GM13977 (cell line): ENCODE measurements at regions not wholly inside any gene's neighbourhood (a gene's known extent, or its start where the extent isn't known, plus 50 kb on each side); places are given as distances from the start of the nearest gene placed in this dataset.
"Not testable (repeated sequence)": the region's sequence is repeated elsewhere in the genome, so short reads cannot be mapped to it uniquely, and the experiment has no call there.

Experiments used
- DNase-seq: peaks from one replicate; pipeline ENCODE4 v3.0.0; 2012; ENCODE audit warnings: low spot score
- in situ Hi-C: fragments of 300-500 bp; cut with MboI; formaldehyde crosslinking; loops from one replicate; pipeline ENCODE4 v1.12.0; 2022; ENCODE audit warnings: low sequenced_read_pairs, low pct_unique_long_range_greater_than_20kb, mixed read lengths, inconsistent platforms; ENCODE audit not compliant: unreplicated experiment
- TF ChIP-seq, protein P1 (sequence below): IDR thresholded peaks from 2 replicates; pipeline ENCODE4 v1.5.1; 2012; ENCODE audit warnings: mild to moderate bottlenecking, control low read depth; ENCODE audit not compliant: insufficient read depth; ENCODE audit errors: extremely low read depth, missing control alignments

DNA sequence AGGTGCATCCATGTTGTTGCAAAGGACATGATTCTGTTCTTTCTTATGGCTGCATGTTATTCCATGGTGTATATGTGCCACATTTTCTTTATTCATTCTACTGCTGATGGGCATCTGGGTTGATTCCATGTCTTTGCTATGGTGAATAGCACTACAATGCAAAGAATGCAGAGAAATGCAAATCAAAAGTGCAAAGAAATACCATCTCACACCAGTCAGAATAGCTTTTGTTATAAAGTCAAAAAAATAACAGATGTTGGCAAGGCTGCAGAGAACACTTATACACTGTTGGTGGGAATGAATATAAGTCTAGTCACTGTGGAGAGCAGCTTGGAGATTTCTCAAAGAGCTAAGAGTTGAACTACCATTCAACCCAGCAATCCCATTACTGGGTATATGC, 99.2 kb downstream of the DHRS2 start:
- no peak for DNase-seq
- TF ChIP-seq, protein P1, sequence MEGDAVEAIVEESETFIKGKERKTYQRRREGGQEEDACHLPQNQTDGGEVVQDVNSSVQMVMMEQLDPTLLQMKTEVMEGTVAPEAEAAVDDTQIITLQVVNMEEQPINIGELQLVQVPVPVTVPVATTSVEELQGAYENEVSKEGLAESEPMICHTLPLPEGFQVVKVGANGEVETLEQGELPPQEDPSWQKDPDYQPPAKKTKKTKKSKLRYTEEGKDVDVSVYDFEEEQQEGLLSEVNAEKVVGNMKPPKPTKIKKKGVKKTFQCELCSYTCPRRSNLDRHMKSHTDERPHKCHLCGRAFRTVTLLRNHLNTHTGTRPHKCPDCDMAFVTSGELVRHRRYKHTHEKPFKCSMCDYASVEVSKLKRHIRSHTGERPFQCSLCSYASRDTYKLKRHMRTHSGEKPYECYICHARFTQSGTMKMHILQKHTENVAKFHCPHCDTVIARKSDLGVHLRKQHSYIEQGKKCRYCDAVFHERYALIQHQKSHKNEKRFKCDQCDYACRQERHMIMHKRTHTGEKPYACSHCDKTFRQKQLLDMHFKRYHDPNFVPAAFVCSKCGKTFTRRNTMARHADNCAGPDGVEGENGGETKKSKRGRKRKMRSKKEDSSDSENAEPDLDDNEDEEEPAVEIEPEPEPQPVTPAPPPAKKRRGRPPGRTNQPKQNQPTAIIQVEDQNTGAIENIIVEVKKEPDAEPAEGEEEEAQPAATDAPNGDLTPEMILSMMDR, result no peak
- in situ Hi-C loops, result no loop called here

DNA sequence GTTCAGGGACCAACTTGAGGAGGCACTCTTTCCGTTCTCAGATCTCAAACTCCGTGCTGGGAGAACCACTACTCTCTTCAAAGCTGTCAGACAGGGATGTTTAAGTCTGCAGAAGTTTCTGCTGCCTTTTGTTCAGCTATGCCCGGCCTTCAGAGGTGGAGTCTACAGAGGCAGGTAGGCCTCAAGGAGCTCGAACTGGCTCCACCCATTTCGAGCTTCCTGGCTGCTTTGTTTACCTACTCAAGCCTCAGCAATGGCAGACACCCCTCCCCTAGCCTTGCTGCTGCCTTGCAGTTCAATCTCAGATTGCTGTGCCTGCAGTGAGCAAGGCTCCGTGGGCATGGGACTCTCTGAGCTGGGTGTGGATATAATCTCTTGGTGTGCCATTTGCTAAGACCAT, 108.2 kb downstream of the DHRS2 start:
- in situ Hi-C loops, DNase-seq: not testable (repeated sequence)

DNA sequence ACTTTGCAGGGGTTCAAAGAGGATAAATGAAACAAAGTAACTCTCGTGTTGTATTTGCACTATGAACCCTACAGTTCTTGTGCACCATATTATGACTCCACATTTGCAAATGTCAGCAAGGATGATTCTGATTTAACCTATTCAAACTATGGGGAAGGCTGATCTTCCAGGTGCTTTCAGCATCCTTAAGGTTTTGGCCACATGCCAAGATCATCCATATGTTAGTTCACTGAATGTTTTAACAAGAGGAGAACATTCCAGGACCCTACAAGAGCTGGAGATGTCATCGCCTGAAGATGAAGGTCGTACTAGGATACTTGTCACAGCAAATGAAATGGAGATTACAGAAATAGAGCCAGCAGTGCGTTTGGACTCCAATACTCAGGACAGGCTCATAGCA, 114.2 kb downstream of the DHRS2 start:
- in situ Hi-C loops, result no loop called here
- TF ChIP-seq, protein P1, result no peak
- no peak for DNase-seq

DNA sequence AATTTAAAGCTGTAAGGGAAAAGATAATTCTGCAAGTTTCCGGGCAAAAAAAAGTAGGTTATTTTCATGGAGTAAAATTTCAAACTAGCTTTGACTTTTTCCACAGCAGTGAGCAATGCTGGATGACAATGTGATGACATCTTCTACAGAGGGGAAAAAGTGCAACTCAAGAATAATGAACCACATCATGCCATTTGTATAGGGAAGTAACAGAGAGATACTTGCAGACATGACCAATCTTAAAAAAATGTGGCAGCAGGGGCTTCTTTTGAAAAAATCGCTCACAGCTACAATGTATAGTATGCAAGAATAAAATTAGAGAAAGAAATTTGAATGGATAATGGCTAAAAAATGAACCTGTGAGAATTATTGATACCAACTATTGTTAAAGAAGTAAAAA, 115.5 kb downstream of the DHRS2 start:
- TF ChIP-seq, protein P1, result no peak
- in situ Hi-C loops, result no loop called here
- DNase-seq, result no peak

DNA sequence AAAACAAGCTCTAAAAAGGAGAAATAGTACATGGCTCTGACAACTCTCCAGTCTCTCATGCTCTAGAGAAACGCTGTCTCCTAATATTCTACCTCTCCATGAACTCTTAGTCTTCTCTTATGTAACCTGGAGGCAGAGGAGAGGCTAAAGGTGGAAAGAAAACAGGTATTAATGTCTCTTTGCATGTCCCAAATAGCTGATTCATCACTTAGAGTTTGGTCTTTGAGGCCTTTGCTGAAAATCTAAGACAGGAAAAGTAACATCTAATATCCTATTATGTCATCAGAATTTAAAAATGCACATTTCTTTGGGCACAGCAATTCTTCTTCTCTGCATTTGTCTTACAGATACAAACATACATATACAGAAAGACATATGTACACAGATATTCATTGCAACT, 127.2 kb downstream of the DHRS2 start:
- no peak for DNase-seq
- in situ Hi-C loops, result no loop called here
- TF ChIP-seq, protein P1, result no peak

DNA sequence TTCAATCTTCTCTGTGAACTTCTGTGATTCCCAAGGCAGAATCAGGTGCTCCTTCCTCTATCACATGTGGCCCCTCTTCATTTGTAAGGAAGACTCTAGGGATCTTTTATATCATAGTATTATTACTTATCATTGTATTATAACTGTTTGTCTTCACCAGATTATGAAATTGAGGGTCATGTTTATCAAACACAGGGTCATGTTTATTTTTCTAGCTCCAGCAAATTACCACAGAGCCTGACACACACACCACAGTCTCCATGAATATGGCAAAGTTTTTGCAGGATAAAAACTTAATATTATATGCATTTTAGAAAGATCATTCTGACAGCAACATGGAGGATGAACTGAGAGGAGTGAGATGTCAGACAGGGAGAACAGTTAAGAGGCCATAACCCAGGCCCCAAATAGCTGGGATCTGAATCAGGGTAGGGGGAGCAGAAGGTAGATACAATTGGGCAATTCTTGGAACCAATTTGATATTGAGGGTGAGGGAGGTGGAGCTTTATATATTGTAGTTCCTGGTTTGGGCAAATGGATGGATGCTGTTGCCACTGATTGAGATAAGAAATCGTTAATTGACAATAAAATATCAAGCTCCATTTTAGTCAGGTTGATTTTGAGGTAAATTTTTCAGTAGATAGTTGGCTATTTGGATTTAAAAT, 130.7 kb downstream of the DHRS2 start:
- TF ChIP-seq, protein P1, result no peak
- no peak for DNase-seq
- in situ Hi-C loops, result no loop called here

DNA sequence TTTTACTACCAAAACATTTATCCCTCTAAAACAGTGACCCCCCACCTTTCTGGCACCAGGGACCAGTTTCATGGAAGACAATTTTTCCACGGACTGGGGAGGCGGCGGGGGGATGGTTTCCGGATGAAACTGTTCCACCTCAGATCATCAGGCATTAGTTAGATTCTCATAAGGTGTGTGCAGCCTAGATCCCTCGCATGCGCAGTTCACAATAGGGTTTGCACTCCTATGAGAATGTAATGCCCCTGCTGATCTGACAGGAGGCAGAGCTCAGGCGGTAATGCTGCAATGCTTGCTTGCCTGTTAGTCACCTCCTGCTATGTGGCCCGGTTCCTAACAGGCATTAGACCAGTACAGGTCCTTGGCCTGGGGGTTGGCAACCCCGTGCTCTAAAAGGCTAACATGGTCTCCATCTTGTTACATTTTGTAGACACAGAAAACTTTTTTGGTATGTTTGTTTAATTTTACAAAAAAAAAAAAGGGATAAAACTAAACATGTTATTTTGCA, 133.1 kb downstream of the DHRS2 start:
- not testable (repeated sequence) for DNase-seq

DNA sequence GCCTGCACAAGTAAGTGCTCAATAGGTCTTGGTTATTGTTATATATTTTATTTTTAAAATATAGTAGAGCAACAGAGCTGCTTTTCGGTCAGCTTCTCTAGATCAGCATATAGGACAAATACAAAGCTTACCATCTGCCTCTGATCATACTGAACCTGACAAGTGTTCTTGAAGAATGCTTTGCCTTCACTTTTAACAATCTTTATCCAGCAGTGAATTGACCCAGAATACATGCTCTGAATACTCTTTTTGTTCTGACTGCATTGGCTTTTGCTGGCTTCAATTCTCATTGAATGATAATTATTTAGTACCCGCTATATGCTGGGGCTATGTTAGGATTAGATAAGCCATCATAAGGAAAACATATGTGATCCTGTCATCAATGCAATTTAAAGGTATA, 137.8 kb downstream of the DHRS2 start:
- DNase-seq, result no peak
- TF ChIP-seq, protein P1, result no peak
- in situ Hi-C loops, result no loop called here

More for the DNA sequence above, 133.1 kb downstream of the DHRS2 start:
- in situ Hi-C loops, result not testable (repeated sequence)
